IMR-90 (cell line): ENCODE measurements at regions not wholly inside any gene's neighbourhood (a gene's known extent, or its start where the extent isn't known, plus 50 kb on each side); places are given as distances from the start of the nearest gene placed in this dataset.

Experiments
- ATAC-seq: fragments of 200-7000 bp; cut with Tn5 transposase; 2 replicates; pipeline ENCODE4 v1.9.1; 2020; ENCODE audit warnings: low read depth, mild to moderate bottlenecking, moderate library complexity
- BruUV-seq: library from RNA; stranded (reverse); fragments of 400-500 nt; replicated peaks from 2 replicates; lab custom pipeline; 2021; lab: Mats Ljungman, UMichigan
- CTCF ChIA-PET: fragments of 300-600 bp; formaldehyde crosslinking; extraction: SDS; loops from one replicate; lab custom pipeline; 2021; ENCODE audit warnings: antibody characterized with exemption; lab: Yijun Ruan, JAX
- POLR2A ChIA-PET: fragments of 300-600 bp; sonication (Branson Sonifier 250); formaldehyde crosslinking; loops from one replicate; lab custom pipeline; 2022; ENCODE audit warnings: antibody characterized with exemption; ENCODE audit not compliant: unreplicated experiment; lab: Charles Lee
- DNase-seq: peaks from one replicate; pipeline ENCODE4 v3.0.0; 2013
- H2AFZ ChIP-seq: replicated peaks from 2 replicates; pipeline ENCODE3; 2013; ENCODE audit warnings: low read length, mild to moderate bottlenecking; ENCODE audit not compliant: poor library complexity
- H2AK5ac ChIP-seq: 2 replicates; pipeline ENCODE4 v1.6.1; 2013; ENCODE audit warnings: low read depth, low read length, inconsistent platforms
- H2AK9ac ChIP-seq: replicated peaks from 2 replicates; pipeline ENCODE3; 2013; ENCODE audit warnings: mild to moderate bottlenecking, low read depth, low read length, moderate library complexity; ENCODE audit not compliant: poor library complexity
- H2BK120ac ChIP-seq: 2 replicates; pipeline ENCODE4 v1.6.1; 2013; ENCODE audit warnings: low read depth, low read length, inconsistent platforms
- H2BK15ac ChIP-seq: 3 replicates; pipeline ENCODE4 v1.6.1; 2013; ENCODE audit warnings: low read depth, low read length, inconsistent platforms
- H2BK20ac ChIP-seq: 2 replicates; pipeline ENCODE4 v1.6.1; 2013; ENCODE audit warnings: low read depth, mild to moderate bottlenecking, inconsistent platforms, low read length, moderate library complexity
- H2BK5ac ChIP-seq: 2 replicates; pipeline ENCODE4 v1.6.1; 2013; ENCODE audit warnings: mild to moderate bottlenecking, low read depth, low read length, inconsistent platforms; ENCODE audit not compliant: poor library complexity, severe bottlenecking
- H3K14ac ChIP-seq: replicated peaks from 2 replicates; pipeline ENCODE4 v1.6.1; 2013; ENCODE audit warnings: low read depth, low read length, inconsistent platforms
- H3K18ac ChIP-seq: 2 replicates; pipeline ENCODE4 v1.6.1; 2013; ENCODE audit warnings: low read depth, low read length, control low read depth
- H3K23ac ChIP-seq: 2 replicates; pipeline ENCODE4 v1.6.1; 2013; ENCODE audit warnings: low read depth, low read length, inconsistent platforms
- H3K27ac ChIP-seq: 2 replicates; pipeline ENCODE4 v1.5.1; 2013; ENCODE audit warnings: mild to moderate bottlenecking, control low read depth, low read length; ENCODE audit not compliant: insufficient read depth
- H3K27me3 ChIP-seq: 2 replicates; pipeline ENCODE4 v1.6.1; 2013; ENCODE audit warnings: low read length; ENCODE audit not compliant: control insufficient read depth, insufficient read depth
- H3K36me3 ChIP-seq: 2 replicates; pipeline ENCODE4 v1.6.1; 2013; ENCODE audit warnings: low read length, mixed read lengths; ENCODE audit not compliant: control insufficient read depth, insufficient read depth
- H3K4ac ChIP-seq: 2 replicates; pipeline ENCODE4 v1.6.1; 2013; ENCODE audit warnings: low read depth, low read length, inconsistent platforms
- H3K4me1 ChIP-seq: 2 replicates; pipeline ENCODE4 v1.6.1; 2013; ENCODE audit warnings: low read length, mixed read lengths; ENCODE audit not compliant: control insufficient read depth, insufficient read depth
- H3K4me2 ChIP-seq: 2 replicates; pipeline ENCODE4 v1.6.1; 2013; ENCODE audit warnings: low read depth, mild to moderate bottlenecking, control low read depth, low read length, moderate library complexity
- H3K4me3 ChIP-seq: 2 replicates; pipeline ENCODE4 v1.5.1; 2013; ENCODE audit warnings: low read depth, mild to moderate bottlenecking, control low read depth, low read length, moderate library complexity; ENCODE audit not compliant: insufficient read depth
- H3K56ac ChIP-seq: 2 replicates; pipeline ENCODE4 v1.6.1; 2013; ENCODE audit warnings: low read length, inconsistent platforms; ENCODE audit not compliant: insufficient read depth; ENCODE audit errors: extremely low read depth
- H3K79me1 ChIP-seq, 2 experiments: 2 replicates each; pipeline ENCODE4 v1.6.1; 2013; ENCODE audit warnings: low read length in 2 of 2, inconsistent platforms in 1 of 2, low read depth in 1 of 2
- H3K9ac ChIP-seq: 2 replicates; pipeline ENCODE4 v1.6.1; 2013; ENCODE audit warnings: low read depth, low read length, control low read depth
- H3K9me1 ChIP-seq: 2 replicates; pipeline ENCODE4 v1.6.1; 2013; ENCODE audit warnings: low read length, inconsistent platforms; ENCODE audit not compliant: insufficient read depth
- H3K9me3 ChIP-seq: 2 replicates; pipeline ENCODE4 v1.6.1; 2013; ENCODE audit warnings: low read length; ENCODE audit not compliant: control insufficient read depth, insufficient read depth
- H4K20me1 ChIP-seq: 2 replicates; pipeline ENCODE4 v1.6.1; 2013; ENCODE audit warnings: low read length, inconsistent platforms; ENCODE audit not compliant: insufficient read depth
- H4K5ac ChIP-seq: 2 replicates; pipeline ENCODE4 v1.6.1; 2013; ENCODE audit warnings: mild to moderate bottlenecking, low read depth, low read length, control low read depth
- H4K8ac ChIP-seq, 2 experiments: 2 replicates each; pipeline ENCODE4 v1.6.1; 2013; ENCODE audit warnings: low read depth in 2 of 2, low read length in 2 of 2, control low read depth in 1 of 2, inconsistent platforms in 1 of 2
- H4K91ac ChIP-seq: 2 replicates; pipeline ENCODE4 v1.6.1; 2013; ENCODE audit warnings: low read depth, low read length, inconsistent platforms; ENCODE audit not compliant: insufficient read depth
- RCOR1 ChIP-seq: IDR thresholded peaks from 2 replicates; pipeline ENCODE4 v1.6.1; 2012; ENCODE audit warnings: mild to moderate bottlenecking, low read length, improper control_type of control experiment; ENCODE audit not compliant: insufficient replicate concordance
- WGBS, 2 experiments: methylation state at CpG; one replicate each; pipeline versions ENCODE4 v1.1.5 to v1.1.7; 2013; ENCODE audit warnings: missing lambda C conversion rate in 2 of 2; ENCODE audit not compliant: insufficient read length in 1 of 2; ENCODE audit errors: extremely low coverage in 2 of 2; 5-methylcytosine and 5-hydroxymethylcytosine counted together
- dilution Hi-C: fragments of 300-500 bp; cut with HindIII; formaldehyde crosslinking; loops from one replicate; pipeline ENCODE4 v1.14.3; 2018; ENCODE audit warnings: low sequenced_read_pairs; ENCODE audit not compliant: unreplicated experiment
- in situ Hi-C: fragments of 300-500 bp; cut with MboI; formaldehyde crosslinking; loops from 3 replicates; pipeline ENCODE4 v1.14.3; 2019; ENCODE audit warnings: low sequenced_read_pairs, inconsistent platforms, mixed read lengths
- intact Hi-C: fragments of 100-400 bp; cut with micrococcal nuclease; formaldehyde crosslinking; loops from 2 replicates; pipeline ENCODE4 v1.10.0; 2022

DNA sequence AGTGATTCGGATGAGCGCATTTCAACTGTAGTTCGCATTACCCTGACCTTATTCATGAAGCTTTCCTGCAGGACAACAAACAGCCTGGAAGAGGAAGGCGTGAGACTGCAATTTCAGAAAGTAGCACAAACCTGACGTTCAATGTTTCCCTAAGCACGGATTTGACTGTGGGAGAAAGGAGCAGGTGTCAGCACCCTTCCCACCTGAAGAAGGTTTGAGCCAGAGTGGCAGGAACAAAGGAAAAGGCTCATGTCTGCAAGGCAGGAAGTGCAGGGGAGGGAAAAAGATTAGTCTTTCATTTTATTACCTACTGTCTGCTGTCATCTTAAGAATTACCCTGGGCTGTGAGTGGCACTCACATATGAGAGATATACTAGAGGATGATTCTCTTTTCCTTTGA, 114.0 kb downstream of the MED10 start:
- intact Hi-C loops = no loop called here
- ATAC-seq = no peak

More for the DNA sequence above, 114.0 kb downstream of the MED10 start:
- Histone ChIP-seq H2BK120ac (no peak overlapping the region), H3K9ac (no peak overlapping the region), H4K5ac (no peak overlapping the region), H2AK5ac (no peak overlapping the region), H3K4me2 (no peak overlapping the region), H3K56ac (no peak overlapping the region), H3K27me3 (no peaks in the 10 kb centered on the region), H3K14ac (no peak overlapping the region), H2BK20ac (no peak overlapping the region), H3K4me1 (no peaks in the 10 kb centered on the region), H2AK9ac (no peak overlapping the region), H3K4ac (no peak overlapping the region), H3K9me1 (no peaks in the 10 kb centered on the region), H4K8ac (no peak overlapping the region), H3K27ac (no peak overlapping the region), H3K9me3 (peaks cover 18% of the 10 kb centered on the region), H4K91ac (no peak overlapping the region), H3K36me3 (no peaks in the 10 kb centered on the region), H4K20me1 (no peaks in the 10 kb centered on the region), H2BK15ac (no peak overlapping the region), H2AFZ (no peak overlapping the region), H2BK5ac (no peak overlapping the region), H3K4me3 (no peak overlapping the region), H3K79me1 (no peaks in the 10 kb centered on the region), H3K18ac (no peak overlapping the region), H3K23ac (no peak overlapping the region)
- no peak for DNase-seq
- WGBS, 2 experiments = no CpG with 5 or more reads among the region's 6 CpGs
- ChIA-PET CTCF (no interaction called here), POLR2A (no interaction called here)
- TF ChIP-seq RCOR1 = no peak
- in situ Hi-C loops = no loop called here
- dilution Hi-C loops = no loop called here
- no TSS peak for BruUV-seq
